ENCODE measurements at regions not wholly inside any gene's neighbourhood (a gene's known extent, or its start where the extent isn't known, plus 50 kb on each side); places are given as distances from the start of the nearest gene placed in this dataset.

DNA sequence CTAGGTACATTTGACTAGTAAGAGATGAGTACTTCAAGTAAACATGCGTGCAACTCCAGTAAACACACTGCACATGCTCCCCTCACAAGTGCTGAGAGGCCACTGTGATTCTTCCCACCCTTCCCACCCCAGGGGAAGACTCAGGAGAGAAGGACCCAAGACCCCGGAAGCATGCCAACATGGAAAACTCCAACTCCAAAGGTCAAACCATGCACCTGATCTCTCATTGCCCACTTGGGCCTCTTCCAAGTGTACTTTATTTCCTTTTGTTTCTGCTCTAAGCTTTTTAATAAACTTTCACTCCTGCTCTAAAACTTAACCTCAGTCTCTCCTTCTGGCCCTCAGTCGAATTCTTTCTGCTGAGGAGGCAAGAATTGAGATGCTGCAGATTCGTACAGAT is 78.5 kb downstream of the CD83 start:
- TF ChIP-seq POLR2AphosphoS5 (IDR thresholded peaks at IDR 0.05; ENCODE audit: low read depth, low read length) (no peak), RAD21 (IDR thresholded peaks at IDR 0.05; ENCODE audit: low read length) (no peak), NFIC (IDR thresholded peaks at IDR 0.05; ENCODE audit: borderline replicate concordance) (no peak), EZH2phosphoT487 (IDR thresholded peaks at IDR 0.05; ENCODE audit: borderline replicate concordance, low read depth) (no peak), SIN3A (IDR thresholded peaks at IDR 0.05; ENCODE audit: borderline replicate concordance, low read depth, low read length) (no peak), MXI1 (IDR thresholded peaks at IDR 0.05; ENCODE audit: low read depth, low read length) (no peak), CHD2 (IDR thresholded peaks at IDR 0.05; ENCODE audit: low read length, partially characterized antibody) (no peak), EP300 (IDR thresholded peaks at IDR 0.05; ENCODE audit: borderline replicate concordance in 1 of 2, low read depth in 1 of 2, low read length in 1 of 2) (no peak)
- TF ChIP-seq, protein P1, sequence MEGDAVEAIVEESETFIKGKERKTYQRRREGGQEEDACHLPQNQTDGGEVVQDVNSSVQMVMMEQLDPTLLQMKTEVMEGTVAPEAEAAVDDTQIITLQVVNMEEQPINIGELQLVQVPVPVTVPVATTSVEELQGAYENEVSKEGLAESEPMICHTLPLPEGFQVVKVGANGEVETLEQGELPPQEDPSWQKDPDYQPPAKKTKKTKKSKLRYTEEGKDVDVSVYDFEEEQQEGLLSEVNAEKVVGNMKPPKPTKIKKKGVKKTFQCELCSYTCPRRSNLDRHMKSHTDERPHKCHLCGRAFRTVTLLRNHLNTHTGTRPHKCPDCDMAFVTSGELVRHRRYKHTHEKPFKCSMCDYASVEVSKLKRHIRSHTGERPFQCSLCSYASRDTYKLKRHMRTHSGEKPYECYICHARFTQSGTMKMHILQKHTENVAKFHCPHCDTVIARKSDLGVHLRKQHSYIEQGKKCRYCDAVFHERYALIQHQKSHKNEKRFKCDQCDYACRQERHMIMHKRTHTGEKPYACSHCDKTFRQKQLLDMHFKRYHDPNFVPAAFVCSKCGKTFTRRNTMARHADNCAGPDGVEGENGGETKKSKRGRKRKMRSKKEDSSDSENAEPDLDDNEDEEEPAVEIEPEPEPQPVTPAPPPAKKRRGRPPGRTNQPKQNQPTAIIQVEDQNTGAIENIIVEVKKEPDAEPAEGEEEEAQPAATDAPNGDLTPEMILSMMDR (IDR thresholded peaks at IDR 0.05): no peak
- TF ChIP-seq, protein P2, sequence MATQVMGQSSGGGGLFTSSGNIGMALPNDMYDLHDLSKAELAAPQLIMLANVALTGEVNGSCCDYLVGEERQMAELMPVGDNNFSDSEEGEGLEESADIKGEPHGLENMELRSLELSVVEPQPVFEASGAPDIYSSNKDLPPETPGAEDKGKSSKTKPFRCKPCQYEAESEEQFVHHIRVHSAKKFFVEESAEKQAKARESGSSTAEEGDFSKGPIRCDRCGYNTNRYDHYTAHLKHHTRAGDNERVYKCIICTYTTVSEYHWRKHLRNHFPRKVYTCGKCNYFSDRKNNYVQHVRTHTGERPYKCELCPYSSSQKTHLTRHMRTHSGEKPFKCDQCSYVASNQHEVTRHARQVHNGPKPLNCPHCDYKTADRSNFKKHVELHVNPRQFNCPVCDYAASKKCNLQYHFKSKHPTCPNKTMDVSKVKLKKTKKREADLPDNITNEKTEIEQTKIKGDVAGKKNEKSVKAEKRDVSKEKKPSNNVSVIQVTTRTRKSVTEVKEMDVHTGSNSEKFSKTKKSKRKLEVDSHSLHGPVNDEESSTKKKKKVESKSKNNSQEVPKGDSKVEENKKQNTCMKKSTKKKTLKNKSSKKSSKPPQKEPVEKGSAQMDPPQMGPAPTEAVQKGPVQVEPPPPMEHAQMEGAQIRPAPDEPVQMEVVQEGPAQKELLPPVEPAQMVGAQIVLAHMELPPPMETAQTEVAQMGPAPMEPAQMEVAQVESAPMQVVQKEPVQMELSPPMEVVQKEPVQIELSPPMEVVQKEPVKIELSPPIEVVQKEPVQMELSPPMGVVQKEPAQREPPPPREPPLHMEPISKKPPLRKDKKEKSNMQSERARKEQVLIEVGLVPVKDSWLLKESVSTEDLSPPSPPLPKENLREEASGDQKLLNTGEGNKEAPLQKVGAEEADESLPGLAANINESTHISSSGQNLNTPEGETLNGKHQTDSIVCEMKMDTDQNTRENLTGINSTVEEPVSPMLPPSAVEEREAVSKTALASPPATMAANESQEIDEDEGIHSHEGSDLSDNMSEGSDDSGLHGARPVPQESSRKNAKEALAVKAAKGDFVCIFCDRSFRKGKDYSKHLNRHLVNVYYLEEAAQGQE (IDR thresholded peaks at IDR 0.05; ENCODE audit: low read depth, low read length): no peak

Data from SK-N-SH (cell line).